ENCODE measurements at regions not wholly inside any gene's neighbourhood (a gene's known extent, or its start where the extent isn't known, plus 50 kb on each side); places are given as distances from the start of the nearest gene placed in this dataset.

DNA sequence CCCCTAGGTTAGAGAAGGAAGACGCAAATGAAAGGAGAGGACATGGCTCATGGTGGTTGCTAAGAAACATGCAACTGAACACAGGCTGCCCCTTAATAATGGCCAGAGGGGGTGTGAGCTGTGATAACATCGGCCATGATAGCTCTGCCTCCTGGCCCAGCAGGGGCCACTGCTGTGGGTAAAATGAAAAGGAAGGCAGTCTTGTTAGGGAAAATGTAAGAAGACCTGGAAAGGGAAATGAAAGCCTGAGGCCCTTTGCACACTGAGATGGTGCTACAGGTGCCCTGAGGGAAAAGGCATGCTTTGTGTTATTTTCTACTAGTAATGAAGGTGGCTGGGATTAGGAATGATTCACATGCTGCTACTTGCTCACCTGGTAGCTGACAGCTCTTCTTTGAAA, 123.6 kb upstream of the MID1 start:
- in situ Hi-C loops (cut with MboI), result no loop called here
- 53% methylated on average over 2 of the region's 2 CpGs for WGBS (ENCODE audit: insufficient coverage, insufficient replicate concordance, low lambda C conversion rate, missing lambda C conversion rate)

More for the DNA sequence above, 123.6 kb upstream of the MID1 start:
- H3K27ac ChIP-seq (ENCODE audit: control insufficient read depth, insufficient read depth), result no peak overlapping the region
- ChIA-PET SMC1A (ENCODE audit: uncharacterized antibody, unreplicated experiment) (no interaction called here), CTCF (interaction anchor here (0.8 to 0.9 kb wide), 2 partner anchors 20 to 624 kb away, joined by 3 read pairs; no protein-coding TSS in a partner anchor), POLR2A (no interaction called here), RAD21 (ENCODE audit: unreplicated experiment) (no interaction called here)
- H3K27me3 ChIP-seq (replicated peaks in 1 of 2; ENCODE audit: control insufficient read depth in 2 of 2, insufficient read depth in 2 of 2, low read length in 1 of 2), result no peaks in the 10 kb centered on the region
- H4K20me1 ChIP-seq (ENCODE audit: control insufficient read depth, insufficient read depth), result no peaks in the 10 kb centered on the region
- ATAC-seq (no peak), DNase-seq (ENCODE audit: low read depth, low spot score) (no peak), FAIRE-seq (no peak)
- intact Hi-C loops (cut with micrococcal nuclease; ENCODE audit: unreplicated experiment), result no loop called here
- no peak overlapping the region for H2AFZ ChIP-seq (ENCODE audit: control insufficient read depth, low read depth, low read length)
- no peaks in the 10 kb centered on the region for H3K79me2 ChIP-seq (ENCODE audit: control insufficient read depth, insufficient read depth, low read length)
- H3K9ac ChIP-seq (ENCODE audit: control insufficient read depth, insufficient read depth, low read length), result no peak overlapping the region
- no peak overlapping the region for H3K4me3 ChIP-seq
- H3K9me3 ChIP-seq (replicated peaks; ENCODE audit: control insufficient read depth, insufficient read depth, low read length), result no peaks in the 10 kb centered on the region; the same call in 2 of the 3 replicates
- H3K4me2 ChIP-seq (ENCODE audit: control insufficient read depth, insufficient read depth), result no peak overlapping the region
- no peaks in the 10 kb centered on the region for H3K4me1 ChIP-seq (ENCODE audit: control insufficient read depth, insufficient read depth, low read length)
- BruUV-seq (replicated peaks), result no TSS peak
- H3K36me3 ChIP-seq (ENCODE audit: control insufficient read depth in 2 of 2, insufficient read depth in 2 of 2, low read length in 1 of 2), result no peaks in the 10 kb centered on the region
- no peak for TF ChIP-seq WRNIP1 (IDR thresholded peaks at IDR 0.05; ENCODE audit: borderline replicate concordance, low read depth, low read length)
- TF ChIP-seq, protein P1, sequence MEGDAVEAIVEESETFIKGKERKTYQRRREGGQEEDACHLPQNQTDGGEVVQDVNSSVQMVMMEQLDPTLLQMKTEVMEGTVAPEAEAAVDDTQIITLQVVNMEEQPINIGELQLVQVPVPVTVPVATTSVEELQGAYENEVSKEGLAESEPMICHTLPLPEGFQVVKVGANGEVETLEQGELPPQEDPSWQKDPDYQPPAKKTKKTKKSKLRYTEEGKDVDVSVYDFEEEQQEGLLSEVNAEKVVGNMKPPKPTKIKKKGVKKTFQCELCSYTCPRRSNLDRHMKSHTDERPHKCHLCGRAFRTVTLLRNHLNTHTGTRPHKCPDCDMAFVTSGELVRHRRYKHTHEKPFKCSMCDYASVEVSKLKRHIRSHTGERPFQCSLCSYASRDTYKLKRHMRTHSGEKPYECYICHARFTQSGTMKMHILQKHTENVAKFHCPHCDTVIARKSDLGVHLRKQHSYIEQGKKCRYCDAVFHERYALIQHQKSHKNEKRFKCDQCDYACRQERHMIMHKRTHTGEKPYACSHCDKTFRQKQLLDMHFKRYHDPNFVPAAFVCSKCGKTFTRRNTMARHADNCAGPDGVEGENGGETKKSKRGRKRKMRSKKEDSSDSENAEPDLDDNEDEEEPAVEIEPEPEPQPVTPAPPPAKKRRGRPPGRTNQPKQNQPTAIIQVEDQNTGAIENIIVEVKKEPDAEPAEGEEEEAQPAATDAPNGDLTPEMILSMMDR (IDR thresholded peaks at IDR 0.05 in 2 of 3, conservative IDR thresholded peaks at IDR 0.05 in 1 of 3; ENCODE audit: control insufficient read depth in 2 of 3, extremely low read depth in 1 of 3, insufficient read depth in 1 of 3, low read depth in 3 of 3, low read length in 3 of 3), result no peak
- TF ChIP-seq, protein P2, sequence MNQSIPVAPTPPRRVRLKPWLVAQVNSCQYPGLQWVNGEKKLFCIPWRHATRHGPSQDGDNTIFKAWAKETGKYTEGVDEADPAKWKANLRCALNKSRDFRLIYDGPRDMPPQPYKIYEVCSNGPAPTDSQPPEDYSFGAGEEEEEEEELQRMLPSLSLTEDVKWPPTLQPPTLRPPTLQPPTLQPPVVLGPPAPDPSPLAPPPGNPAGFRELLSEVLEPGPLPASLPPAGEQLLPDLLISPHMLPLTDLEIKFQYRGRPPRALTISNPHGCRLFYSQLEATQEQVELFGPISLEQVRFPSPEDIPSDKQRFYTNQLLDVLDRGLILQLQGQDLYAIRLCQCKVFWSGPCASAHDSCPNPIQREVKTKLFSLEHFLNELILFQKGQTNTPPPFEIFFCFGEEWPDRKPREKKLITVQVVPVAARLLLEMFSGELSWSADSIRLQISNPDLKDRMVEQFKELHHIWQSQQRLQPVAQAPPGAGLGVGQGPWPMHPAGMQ (IDR thresholded peaks at IDR 0.05; ENCODE audit: borderline replicate concordance), result no peak
- TF ChIP-seq, protein P3, sequence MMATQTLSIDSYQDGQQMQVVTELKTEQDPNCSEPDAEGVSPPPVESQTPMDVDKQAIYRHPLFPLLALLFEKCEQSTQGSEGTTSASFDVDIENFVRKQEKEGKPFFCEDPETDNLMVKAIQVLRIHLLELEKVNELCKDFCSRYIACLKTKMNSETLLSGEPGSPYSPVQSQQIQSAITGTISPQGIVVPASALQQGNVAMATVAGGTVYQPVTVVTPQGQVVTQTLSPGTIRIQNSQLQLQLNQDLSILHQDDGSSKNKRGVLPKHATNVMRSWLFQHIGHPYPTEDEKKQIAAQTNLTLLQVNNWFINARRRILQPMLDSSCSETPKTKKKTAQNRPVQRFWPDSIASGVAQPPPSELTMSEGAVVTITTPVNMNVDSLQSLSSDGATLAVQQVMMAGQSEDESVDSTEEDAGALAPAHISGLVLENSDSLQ (IDR thresholded peaks at IDR 0.05), result no peak
- TF ChIP-seq HDGF (IDR thresholded peaks at IDR 0.05), result no peak
- no peak for TF ChIP-seq CHD1 (IDR thresholded peaks at IDR 0.05; ENCODE audit: low read depth, low read length)
- TF ChIP-seq POLR2AphosphoS2 (IDR thresholded peaks at IDR 0.05; ENCODE audit: low read depth, low read length), result no peak
- TF ChIP-seq SRF (IDR thresholded peaks at IDR 0.05; ENCODE audit: low read depth in 2 of 2, low read length in 2 of 2), result no peak
- no peak for TF ChIP-seq CREM (IDR thresholded peaks at IDR 0.05; ENCODE audit: low read depth)
- no peak for TF ChIP-seq SIN3A (IDR thresholded peaks at IDR 0.05; ENCODE audit: low read depth, low read length)
- TF ChIP-seq, protein P4, sequence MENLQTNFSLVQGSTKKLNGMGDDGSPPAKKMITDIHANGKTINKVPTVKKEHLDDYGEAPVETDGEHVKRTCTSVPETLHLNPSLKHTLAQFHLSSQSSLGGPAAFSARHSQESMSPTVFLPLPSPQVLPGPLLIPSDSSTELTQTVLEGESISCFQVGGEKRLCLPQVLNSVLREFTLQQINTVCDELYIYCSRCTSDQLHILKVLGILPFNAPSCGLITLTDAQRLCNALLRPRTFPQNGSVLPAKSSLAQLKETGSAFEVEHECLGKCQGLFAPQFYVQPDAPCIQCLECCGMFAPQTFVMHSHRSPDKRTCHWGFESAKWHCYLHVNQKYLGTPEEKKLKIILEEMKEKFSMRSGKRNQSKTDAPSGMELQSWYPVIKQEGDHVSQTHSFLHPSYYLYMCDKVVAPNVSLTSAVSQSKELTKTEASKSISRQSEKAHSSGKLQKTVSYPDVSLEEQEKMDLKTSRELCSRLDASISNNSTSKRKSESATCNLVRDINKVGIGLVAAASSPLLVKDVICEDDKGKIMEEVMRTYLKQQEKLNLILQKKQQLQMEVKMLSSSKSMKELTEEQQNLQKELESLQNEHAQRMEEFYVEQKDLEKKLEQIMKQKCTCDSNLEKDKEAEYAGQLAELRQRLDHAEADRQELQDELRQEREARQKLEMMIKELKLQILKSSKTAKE (IDR thresholded peaks at IDR 0.05; ENCODE audit: low read depth, poor library complexity, severe bottlenecking), result no peak
- no peak for TF ChIP-seq DPF2 (IDR thresholded peaks at IDR 0.05)
- TF ChIP-seq ATF7 (IDR thresholded peaks at IDR 0.05; ENCODE audit: low read depth), result no peak
- TF ChIP-seq KLF5 (IDR thresholded peaks at IDR 0.05; ENCODE audit: partially characterized antibody), result no peak
- no peak for TF ChIP-seq GATAD2B (conservative IDR thresholded peaks at IDR 0.05; ENCODE audit: low read depth)
- no peak for TF ChIP-seq POLR2A (IDR thresholded peaks at IDR 0.05; ENCODE audit: low read depth, low read length)
- TF ChIP-seq, protein P5, sequence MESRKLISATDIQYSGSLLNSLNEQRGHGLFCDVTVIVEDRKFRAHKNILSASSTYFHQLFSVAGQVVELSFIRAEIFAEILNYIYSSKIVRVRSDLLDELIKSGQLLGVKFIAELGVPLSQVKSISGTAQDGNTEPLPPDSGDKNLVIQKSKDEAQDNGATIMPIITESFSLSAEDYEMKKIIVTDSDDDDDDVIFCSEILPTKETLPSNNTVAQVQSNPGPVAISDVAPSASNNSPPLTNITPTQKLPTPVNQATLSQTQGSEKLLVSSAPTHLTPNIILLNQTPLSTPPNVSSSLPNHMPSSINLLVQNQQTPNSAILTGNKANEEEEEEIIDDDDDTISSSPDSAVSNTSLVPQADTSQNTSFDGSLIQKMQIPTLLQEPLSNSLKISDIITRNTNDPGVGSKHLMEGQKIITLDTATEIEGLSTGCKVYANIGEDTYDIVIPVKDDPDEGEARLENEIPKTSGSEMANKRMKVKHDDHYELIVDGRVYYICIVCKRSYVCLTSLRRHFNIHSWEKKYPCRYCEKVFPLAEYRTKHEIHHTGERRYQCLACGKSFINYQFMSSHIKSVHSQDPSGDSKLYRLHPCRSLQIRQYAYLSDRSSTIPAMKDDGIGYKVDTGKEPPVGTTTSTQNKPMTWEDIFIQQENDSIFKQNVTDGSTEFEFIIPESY (IDR thresholded peaks at IDR 0.05), result no peak
